Duodenal mucosa (tissue), 2 donors: ENCODE measurements at regions not wholly inside any gene's neighbourhood (a gene's known extent, or its start where the extent isn't known, plus 50 kb on each side); places are given as distances from the start of the nearest gene placed in this dataset.

ENCODE experiments used
- H3K27ac ChIP-seq: one replicate; pipeline ENCODE4 v1.7.0; 2013; ENCODE audit warnings: low read depth, low read length
- H3K27me3 ChIP-seq, 2 donors: one replicate each; pipeline ENCODE4 v1.7.0; 2013; ENCODE audit warnings: low read length in 2 of 2, control low read depth in 1 of 2; ENCODE audit not compliant: insufficient read depth in 2 of 2, control insufficient read depth in 1 of 2
- H3K36me3 ChIP-seq, 2 donors: one replicate each; pipeline ENCODE4 v1.7.0; 2013; ENCODE audit warnings: low read length in 2 of 2, control low read depth in 1 of 2; ENCODE audit not compliant: insufficient read depth in 2 of 2, control insufficient read depth in 1 of 2
- H3K4me1 ChIP-seq, 2 donors: one replicate each; pipeline ENCODE4 v1.7.0; 2013; ENCODE audit warnings: low read length in 2 of 2, control low read depth in 1 of 2; ENCODE audit not compliant: insufficient read depth in 2 of 2, control insufficient read depth in 1 of 2
- H3K4me3 ChIP-seq, 2 donors: one replicate each; pipeline ENCODE4 v1.7.0; 2013; ENCODE audit warnings: low read length in 2 of 2, low read depth in 1 of 2
- H3K9ac ChIP-seq, 2 donors: one replicate each; pipeline ENCODE4 v1.7.0; 2013; ENCODE audit warnings: low read length in 2 of 2, low read depth in 1 of 2
- H3K9me3 ChIP-seq, 2 donors: one replicate each; pipeline ENCODE4 v1.7.0; 2013; ENCODE audit warnings: low read length in 2 of 2, control low read depth in 1 of 2; ENCODE audit not compliant: control insufficient read depth in 1 of 2

DNA sequence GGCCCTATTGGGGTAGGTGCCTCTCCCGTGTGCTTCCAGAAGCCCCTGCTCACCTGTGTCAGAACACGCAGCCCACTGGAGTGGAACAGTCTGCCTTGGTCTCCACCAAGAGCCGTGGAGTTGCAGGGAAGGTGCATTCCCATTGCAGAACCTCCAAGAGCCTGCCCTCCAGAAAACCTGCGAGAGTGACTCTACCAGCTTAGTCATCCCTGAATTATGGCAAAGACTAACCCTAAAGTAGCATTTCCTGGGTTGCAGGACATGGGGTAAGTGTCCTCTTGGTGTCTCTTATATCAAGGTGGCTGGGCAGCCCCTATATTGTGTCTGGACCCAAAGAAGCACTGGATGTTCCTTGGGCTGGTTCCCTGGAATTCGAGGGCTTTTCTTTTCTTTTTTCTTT lies 224.6 kb downstream of the BCOR start:
- no peaks in the 10 kb centered on the region for H3K27me3 ChIP-seq
- H3K4me3 ChIP-seq, result no peak overlapping the region
- H3K9me3 ChIP-seq, result no peaks in the 10 kb centered on the region
- H3K36me3 ChIP-seq, result no peaks in the 10 kb centered on the region
- no peaks in the 10 kb centered on the region for H3K4me1 ChIP-seq
- no peak overlapping the region for H3K9ac ChIP-seq
- no peak overlapping the region for H3K27ac ChIP-seq

- no peak overlapping the region for H3K9ac ChIP-seq
- no peaks in the 10 kb centered on the region for H3K36me3 ChIP-seq
- no peaks in the 10 kb centered on the region for H3K4me1 ChIP-seq
- H3K4me3 ChIP-seq, result no peak overlapping the region
- H3K27me3 ChIP-seq, result no peaks in the 10 kb centered on the region
- no peaks in the 10 kb centered on the region for H3K9me3 ChIP-seq
- H3K27ac ChIP-seq, result no peak overlapping the region
Observed at GRCh38 chrX:39874202-39874816, 223.4 kb downstream of the BCOR start.

DNA sequence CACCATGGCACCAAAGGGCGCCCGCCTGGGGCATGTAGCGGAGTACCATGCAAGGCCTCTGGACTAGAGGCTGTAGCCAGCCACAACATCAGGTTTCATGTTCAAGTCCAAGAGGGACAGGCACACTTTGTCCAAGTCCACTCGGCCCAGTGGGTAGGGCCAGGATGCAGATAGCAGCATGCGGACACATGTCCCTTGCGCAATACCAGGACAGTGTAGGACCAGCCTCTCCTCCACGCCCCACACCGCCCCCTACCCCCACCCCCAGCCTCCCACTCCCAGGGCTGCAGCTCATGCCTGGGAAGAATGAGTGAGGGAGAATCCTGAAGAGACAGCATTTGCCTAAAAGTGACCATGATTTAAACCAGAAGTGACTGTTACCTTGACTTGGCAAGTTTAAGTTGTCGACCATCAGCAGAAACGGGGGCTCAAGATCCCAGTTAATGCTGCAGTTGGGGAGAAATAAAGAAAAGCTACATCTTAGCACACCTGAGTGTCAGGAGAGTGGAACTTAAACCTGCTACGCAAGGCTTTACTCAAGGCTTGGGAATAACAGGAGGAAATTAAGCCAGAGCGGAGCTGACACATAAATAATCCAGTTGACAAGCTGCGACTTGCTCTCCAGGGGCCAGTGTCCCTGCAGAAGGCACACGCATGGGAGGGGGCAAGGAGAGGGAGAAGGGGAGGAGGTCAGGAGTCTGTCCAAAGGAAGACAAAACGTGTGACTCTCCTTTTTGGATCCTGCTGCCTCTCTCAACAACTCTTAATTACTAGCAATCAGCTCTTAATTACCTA lies 221.7 kb downstream of the BCOR start:
- Histone ChIP-seq H3K9ac (no peak overlapping the region), H3K4me1 (no peaks in the 10 kb centered on the region), H3K4me3 (no peak overlapping the region), H3K9me3 (no peaks in the 10 kb centered on the region), H3K36me3 (no peaks in the 10 kb centered on the region), H3K27ac (no peak overlapping the region), H3K27me3 (no peaks in the 10 kb centered on the region)

GRCh38 chrX:39877905-39878304 lies 219.9 kb downstream of the BCOR start:
- Histone ChIP-seq H3K9me3 (no peaks in the 10 kb centered on the region), H3K27ac (no peak overlapping the region), H3K4me1 (no peaks in the 10 kb centered on the region), H3K27me3 (no peaks in the 10 kb centered on the region), H3K36me3 (no peaks in the 10 kb centered on the region), H3K4me3 (no peak overlapping the region), H3K9ac (no peak overlapping the region)

GRCh38 chrX:39883666-39884065 lies 214.1 kb downstream of the BCOR start:
- no peak overlapping the region for H3K9ac ChIP-seq
- no peaks in the 10 kb centered on the region for H3K9me3 ChIP-seq
- H3K27me3 ChIP-seq, result no peaks in the 10 kb centered on the region
- no peak overlapping the region for H3K4me3 ChIP-seq
- H3K4me1 ChIP-seq, result no peaks in the 10 kb centered on the region
- H3K36me3 ChIP-seq, result no peaks in the 10 kb centered on the region
- H3K27ac ChIP-seq, result no peak overlapping the region

GRCh38 chrX:39886282-39886681 lies 211.5 kb downstream of the BCOR start:
- no peak overlapping the region for H3K4me3 ChIP-seq
- no peaks in the 10 kb centered on the region for H3K9me3 ChIP-seq
- no peaks in the 10 kb centered on the region for H3K36me3 ChIP-seq
- no peak overlapping the region for H3K9ac ChIP-seq
- no peak overlapping the region for H3K27ac ChIP-seq
- no peaks in the 10 kb centered on the region for H3K27me3 ChIP-seq
- H3K4me1 ChIP-seq, result no peaks in the 10 kb centered on the region

DNA sequence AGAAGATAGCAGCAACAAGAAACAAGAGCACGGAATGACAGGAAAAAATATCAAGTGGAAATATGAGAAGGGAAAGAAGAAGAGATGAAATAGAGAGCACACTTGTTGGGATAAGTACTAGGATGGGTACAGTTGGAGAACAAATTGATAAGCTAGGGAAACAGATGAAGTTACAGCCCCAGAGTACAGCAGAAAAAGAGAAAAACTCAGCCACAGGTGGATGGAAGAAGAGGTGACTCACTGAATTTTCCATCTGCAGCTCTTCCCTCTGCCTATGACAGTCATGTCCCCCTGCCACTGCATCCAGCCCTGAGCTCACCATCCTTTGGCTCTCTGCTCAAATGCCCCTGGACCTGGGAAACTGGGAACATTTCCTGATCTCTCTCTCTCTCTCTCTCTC lies 209.0 kb downstream of the BCOR start:
- H3K27me3 ChIP-seq, result no peaks in the 10 kb centered on the region
- H3K9ac ChIP-seq, result no peak overlapping the region
- no peaks in the 10 kb centered on the region for H3K36me3 ChIP-seq
- no peaks in the 10 kb centered on the region for H3K9me3 ChIP-seq
- no peaks in the 10 kb centered on the region for H3K4me1 ChIP-seq
- H3K4me3 ChIP-seq, result no peak overlapping the region
- no peak overlapping the region for H3K27ac ChIP-seq

DNA sequence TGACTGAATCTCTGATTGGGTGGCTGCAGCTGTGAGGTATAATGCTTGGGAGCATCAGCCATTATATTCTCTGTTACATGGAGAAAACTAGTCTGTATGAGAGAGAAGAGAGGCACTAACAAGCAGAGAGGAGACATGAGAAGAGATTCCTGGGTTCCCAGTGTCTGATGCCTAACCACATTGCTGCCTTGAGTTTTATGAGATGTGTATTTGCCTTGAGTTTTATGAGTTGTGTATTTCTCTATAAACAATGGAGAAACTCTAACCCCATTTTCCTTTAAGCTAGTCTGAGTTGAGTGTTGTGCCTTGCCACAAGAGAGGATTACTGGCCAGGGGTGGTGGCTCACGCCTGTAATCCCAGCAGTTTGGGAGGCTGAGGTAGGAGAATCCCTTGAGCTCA lies 208.1 kb downstream of the BCOR start:
- H3K4me3 ChIP-seq, result no peak overlapping the region
- no peaks in the 10 kb centered on the region for H3K36me3 ChIP-seq
- no peaks in the 10 kb centered on the region for H3K27me3 ChIP-seq
- H3K9ac ChIP-seq, result no peak overlapping the region
- H3K27ac ChIP-seq, result no peak overlapping the region
- no peaks in the 10 kb centered on the region for H3K9me3 ChIP-seq
- H3K4me1 ChIP-seq, result no peaks in the 10 kb centered on the region

GRCh38 chrX:39890807-39891206 lies 207.0 kb downstream of the BCOR start:
- Histone ChIP-seq H3K27me3 (no peaks in the 10 kb centered on the region), H3K4me3 (no peak overlapping the region), H3K4me1 (no peaks in the 10 kb centered on the region), H3K9ac (no peak overlapping the region), H3K27ac (no peak overlapping the region), H3K9me3 (no peaks in the 10 kb centered on the region), H3K36me3 (no peaks in the 10 kb centered on the region)

GRCh38 chrX:39891781-39892180 lies 206.0 kb downstream of the BCOR start:
- H3K27me3 ChIP-seq, result no peaks in the 10 kb centered on the region
- no peak overlapping the region for H3K27ac ChIP-seq
- H3K9me3 ChIP-seq, result no peaks in the 10 kb centered on the region
- H3K4me3 ChIP-seq, result no peak overlapping the region
- no peak overlapping the region for H3K9ac ChIP-seq
- H3K4me1 ChIP-seq, result no peaks in the 10 kb centered on the region
- no peaks in the 10 kb centered on the region for H3K36me3 ChIP-seq
